ENCODE measurements at regions not wholly inside any gene's neighbourhood (a gene's known extent, or its start where the extent isn't known, plus 50 kb on each side); places are given as distances from the start of the nearest gene placed in this dataset.

DNA sequence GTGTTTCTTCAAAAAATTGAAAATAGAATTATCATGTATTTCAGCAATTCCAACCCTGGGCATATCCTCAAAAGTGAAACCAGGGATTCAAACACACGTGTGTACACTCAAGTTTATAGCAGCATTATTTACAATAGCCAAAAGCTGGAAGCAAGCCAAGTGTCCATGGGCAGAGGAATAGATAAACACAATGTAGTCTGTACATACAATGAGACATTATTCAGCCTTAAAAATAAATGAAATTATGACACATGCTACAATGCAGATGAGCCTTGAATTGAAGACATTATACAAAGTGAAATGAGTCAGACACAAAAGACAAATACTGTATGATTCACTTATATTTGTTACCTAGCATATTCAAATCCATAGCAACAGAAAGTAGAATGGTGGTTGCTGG lies 853.4 kb downstream of the STIM2 start:
- Histone ChIP-seq H3K36me3 (no peaks in the 10 kb centered on the region), H3K27ac (no peak overlapping the region), H3K4me1 (no peaks in the 10 kb centered on the region), H3K9me3 (no peaks in the 10 kb centered on the region), H3K4me3 (no peak overlapping the region), H3K27me3 (no peaks in the 10 kb centered on the region)
- no peak for DNase-seq
- no peak for TF ChIP-seq CTCF (IDR thresholded peaks at IDR 0.05)
- no peak for TF ChIP-seq POLR2A (IDR thresholded peaks at IDR 0.05)

DNA sequence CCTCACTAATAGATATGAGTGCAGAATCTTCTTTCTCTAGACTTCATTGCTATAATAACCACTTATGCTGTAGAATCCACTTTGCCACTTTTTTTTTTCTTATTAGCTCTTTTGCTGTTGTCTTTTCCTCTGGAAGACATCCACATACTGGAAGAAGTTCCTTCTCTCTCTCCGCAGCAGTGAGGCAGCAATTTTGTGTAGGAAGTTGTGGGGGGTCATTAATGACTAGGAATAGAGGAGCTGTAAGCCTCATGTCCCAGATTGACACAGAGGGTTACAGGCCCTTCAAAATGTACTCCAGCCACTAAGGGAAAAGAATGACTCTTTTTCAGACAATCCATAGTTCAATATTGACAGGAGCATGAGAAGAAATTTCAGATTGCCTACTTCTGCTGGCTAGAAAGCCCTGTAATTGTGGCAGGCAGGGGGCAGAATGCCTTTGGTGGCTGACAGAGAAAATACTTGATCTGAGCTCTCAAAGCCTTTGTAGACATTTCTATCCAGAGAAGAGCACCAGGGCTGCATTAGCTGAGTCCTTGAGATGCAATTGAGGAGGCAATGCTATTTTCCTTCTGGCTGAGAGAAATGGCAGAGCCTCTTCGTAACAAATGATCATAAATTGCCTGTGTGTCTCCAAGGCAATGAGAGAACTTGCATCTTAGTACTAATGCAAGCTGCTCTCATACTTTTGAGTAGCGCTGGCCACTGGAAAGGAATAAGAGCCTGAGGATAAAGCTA lies 856.2 kb downstream of the STIM2 start:
- no peaks in the 10 kb centered on the region for H3K36me3 ChIP-seq
- no peak for TF ChIP-seq POLR2A (IDR thresholded peaks at IDR 0.05)
- no peak for TF ChIP-seq CTCF (IDR thresholded peaks at IDR 0.05)
- H3K4me1 ChIP-seq = no peaks in the 10 kb centered on the region
- peak overlapping the region in 1 of 4 donors; percentile 19 for H3K27ac ChIP-seq
- H3K4me3 ChIP-seq = no peak overlapping the region
- no peak for DNase-seq
- no peaks in the 10 kb centered on the region for H3K9me3 ChIP-seq
- H3K27me3 ChIP-seq = no peaks in the 10 kb centered on the region

- no peak overlapping the region for H3K27ac ChIP-seq
- H3K27me3 ChIP-seq = no peaks in the 10 kb centered on the region
- TF ChIP-seq POLR2A (IDR thresholded peaks at IDR 0.05) (no peak), CTCF (IDR thresholded peaks at IDR 0.05) (no peak)
- H3K9me3 ChIP-seq = no peaks in the 10 kb centered on the region
- H3K36me3 ChIP-seq = no peaks in the 10 kb centered on the region
- no peak overlapping the region for H3K4me3 ChIP-seq
- no peaks in the 10 kb centered on the region for H3K4me1 ChIP-seq
- DNase-seq = no peak
These were observed 856.8 kb downstream of the STIM2 start for GRCh38 chr4:27717431-27717755.

DNA sequence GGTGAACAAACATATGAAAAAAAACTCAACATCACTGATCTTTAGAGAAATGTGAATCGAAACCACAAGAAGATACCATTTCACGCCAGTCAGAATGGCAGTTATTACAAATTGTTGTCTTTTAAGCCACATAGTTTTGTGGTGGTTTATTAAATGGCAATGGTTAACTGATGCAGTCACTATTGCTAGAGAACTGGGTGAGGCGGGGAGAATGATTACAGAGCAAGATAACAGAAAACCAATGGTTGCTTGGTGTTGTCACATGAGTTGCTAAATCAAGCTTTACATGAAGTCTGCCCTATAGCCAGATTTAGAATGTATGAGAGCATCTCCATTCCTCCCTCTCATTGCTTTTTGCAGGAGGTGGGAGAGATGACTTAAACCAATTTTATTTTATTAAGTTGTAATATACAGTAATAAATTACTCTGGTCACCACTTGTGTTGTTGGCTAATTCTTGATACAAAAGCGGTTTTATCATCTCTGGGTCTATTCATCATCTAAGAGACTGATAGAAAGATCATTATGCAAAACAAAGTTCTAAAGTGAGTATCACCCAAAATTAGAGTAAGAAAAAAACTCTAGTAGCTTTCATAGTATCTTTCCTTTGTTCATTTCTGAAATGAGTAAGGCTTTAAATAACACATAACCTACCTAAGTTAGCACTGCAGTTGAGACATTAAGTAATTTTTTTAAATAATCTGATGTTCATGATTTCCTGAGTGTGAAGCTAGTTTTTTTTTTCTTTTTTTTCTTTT lies 859.5 kb downstream of the STIM2 start:
- Histone ChIP-seq H3K27ac (no peak overlapping the region), H3K4me1 (no peaks in the 10 kb centered on the region), H3K9me3 (no peaks in the 10 kb centered on the region), H3K36me3 (no peaks in the 10 kb centered on the region), H3K4me3 (no peak overlapping the region), H3K27me3 (no peaks in the 10 kb centered on the region)
- TF ChIP-seq POLR2A (IDR thresholded peaks at IDR 0.05) = no peak
- no peak for TF ChIP-seq CTCF (IDR thresholded peaks at IDR 0.05)
- DNase-seq = no peak

- no peak for TF ChIP-seq POLR2A (IDR thresholded peaks at IDR 0.05)
- Histone ChIP-seq H3K4me1 (no peaks in the 10 kb centered on the region), H3K9me3 (no peaks in the 10 kb centered on the region), H3K27me3 (no peaks in the 10 kb centered on the region), H3K4me3 (no peak overlapping the region), H3K36me3 (no peaks in the 10 kb centered on the region), H3K27ac (no peak overlapping the region)
- DNase-seq = no peak
These were observed 860.6 kb downstream of the STIM2 start for GRCh38 chr4:27721193-27721592.

DNA sequence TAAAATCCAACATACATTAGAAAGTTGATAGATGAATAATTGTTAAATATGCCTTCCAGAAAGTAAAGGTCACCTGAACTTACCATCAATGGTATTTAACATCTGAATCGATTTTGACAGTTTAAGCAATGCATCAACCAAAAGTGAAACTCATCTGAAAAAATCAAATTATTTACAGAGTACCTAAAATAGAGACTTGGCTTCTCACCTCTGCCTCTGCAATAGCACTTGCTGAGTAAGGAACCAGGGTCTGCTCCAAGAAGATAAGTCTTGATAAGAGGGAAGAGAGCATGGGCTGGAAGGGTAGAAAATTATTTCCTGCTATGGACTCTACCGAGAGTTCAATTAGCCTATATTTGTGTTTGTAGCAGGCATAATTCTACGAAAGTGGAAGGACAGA lies 868.3 kb downstream of the STIM2 start:
- Histone ChIP-seq H3K4me3 (no peak overlapping the region), H3K27ac (no peak overlapping the region), H3K9me3 (no peaks in the 10 kb centered on the region), H3K36me3 (no peaks in the 10 kb centered on the region), H3K4me1 (no peaks in the 10 kb centered on the region), H3K27me3 (no peaks in the 10 kb centered on the region)
- no peak for DNase-seq
- TF ChIP-seq POLR2A (IDR thresholded peaks at IDR 0.05) (no peak), CTCF (IDR thresholded peaks at IDR 0.05) (no peak)
